ENCODE measurements at regions not wholly inside any gene's neighbourhood (a gene's known extent, or its start where the extent isn't known, plus 50 kb on each side); places are given as distances from the start of the nearest gene placed in this dataset.

DNA sequence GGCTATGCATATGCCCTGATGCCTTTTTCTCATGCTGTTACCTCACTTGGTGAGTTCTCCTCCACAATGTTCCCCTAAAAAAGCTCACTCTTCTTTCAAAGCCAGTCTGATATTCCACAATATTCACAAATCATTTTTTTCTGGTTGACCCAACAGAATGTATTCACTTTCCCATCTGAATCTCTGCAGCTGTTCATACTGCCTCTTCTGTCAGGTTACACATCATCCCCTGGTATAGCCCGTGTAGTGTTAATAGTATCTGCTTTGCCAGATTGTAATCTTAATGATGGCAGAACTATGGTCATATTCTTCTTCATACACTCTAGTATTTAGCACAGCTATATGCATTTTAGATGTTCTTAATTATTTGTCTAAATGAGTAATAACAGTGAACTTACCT lies 544.3 kb downstream of the EFNB2 start:
- no peaks in the 10 kb centered on the region for H3K9me3 ChIP-seq (ENCODE audit: control insufficient read depth, low read length)
- H3K36me3 ChIP-seq (ENCODE audit: control insufficient read depth, insufficient read depth, low read length), result no peaks in the 10 kb centered on the region
- H3K9ac ChIP-seq (ENCODE audit: low read length), result no peak overlapping the region
- H3K4me1 ChIP-seq (ENCODE audit: control insufficient read depth, insufficient read depth, low read length), result peaks cover 6% of the 10 kb centered on the region
- H3K4me3 ChIP-seq (ENCODE audit: low read length), result no peak overlapping the region
- no peaks in the 10 kb centered on the region for H3K27me3 ChIP-seq (ENCODE audit: control insufficient read depth, insufficient read depth, low read length)

- Histone ChIP-seq H3K9ac (ENCODE audit: low read length) (no peak overlapping the region), H3K4me3 (ENCODE audit: low read length) (no peak overlapping the region), H3K4me1 (ENCODE audit: control insufficient read depth, insufficient read depth, low read length) (peaks cover 6% of the 10 kb centered on the region), H3K9me3 (ENCODE audit: control insufficient read depth, low read length) (no peaks in the 10 kb centered on the region), H3K36me3 (ENCODE audit: control insufficient read depth, insufficient read depth, low read length) (no peaks in the 10 kb centered on the region), H3K27me3 (ENCODE audit: control insufficient read depth, insufficient read depth, low read length) (no peaks in the 10 kb centered on the region)
Measured at GRCh38 chr13:105990256-105990958, 545.1 kb downstream of the EFNB2 start.

DNA sequence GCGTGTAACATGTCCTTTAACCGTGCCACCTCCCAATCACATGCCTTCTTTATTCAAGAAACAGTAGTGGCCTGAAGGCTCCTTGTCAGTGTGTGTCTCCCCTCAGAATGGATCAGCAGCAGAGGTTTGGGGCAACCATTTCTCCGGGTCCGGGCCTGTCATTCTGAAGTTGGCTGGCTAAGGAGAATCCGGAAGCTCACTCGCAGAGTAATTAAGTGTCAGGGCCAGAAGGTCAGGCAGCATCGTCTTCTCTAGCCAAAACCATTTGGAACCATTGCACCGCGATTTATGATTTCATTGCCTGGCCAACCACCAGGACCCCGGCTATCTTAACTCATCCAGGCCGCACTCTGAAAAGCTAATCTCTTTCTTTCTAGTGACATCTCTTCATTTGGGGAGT lies 550.8 kb downstream of the EFNB2 start:
- Histone ChIP-seq H3K4me3 (ENCODE audit: low read length) (no peak overlapping the region), H3K36me3 (ENCODE audit: control insufficient read depth, insufficient read depth, low read length) (no peaks in the 10 kb centered on the region), H3K4me1 (ENCODE audit: control insufficient read depth, insufficient read depth, low read length) (no peaks in the 10 kb centered on the region), H3K9me3 (ENCODE audit: control insufficient read depth, low read length) (no peaks in the 10 kb centered on the region), H3K9ac (ENCODE audit: low read length) (no peak overlapping the region), H3K27me3 (ENCODE audit: control insufficient read depth, insufficient read depth, low read length) (no peaks in the 10 kb centered on the region)

- H3K9ac ChIP-seq (ENCODE audit: low read length), result no peak overlapping the region
- H3K9me3 ChIP-seq (ENCODE audit: control insufficient read depth, low read length), result no peaks in the 10 kb centered on the region
- H3K36me3 ChIP-seq (ENCODE audit: control insufficient read depth, insufficient read depth, low read length), result no peaks in the 10 kb centered on the region
- no peak overlapping the region for H3K4me3 ChIP-seq (ENCODE audit: low read length)
- no peaks in the 10 kb centered on the region for H3K4me1 ChIP-seq (ENCODE audit: control insufficient read depth, insufficient read depth, low read length)
- no peaks in the 10 kb centered on the region for H3K27me3 ChIP-seq (ENCODE audit: control insufficient read depth, insufficient read depth, low read length)
Measured at GRCh38 chr13:105984236-105984635, 551.2 kb downstream of the EFNB2 start.

DNA sequence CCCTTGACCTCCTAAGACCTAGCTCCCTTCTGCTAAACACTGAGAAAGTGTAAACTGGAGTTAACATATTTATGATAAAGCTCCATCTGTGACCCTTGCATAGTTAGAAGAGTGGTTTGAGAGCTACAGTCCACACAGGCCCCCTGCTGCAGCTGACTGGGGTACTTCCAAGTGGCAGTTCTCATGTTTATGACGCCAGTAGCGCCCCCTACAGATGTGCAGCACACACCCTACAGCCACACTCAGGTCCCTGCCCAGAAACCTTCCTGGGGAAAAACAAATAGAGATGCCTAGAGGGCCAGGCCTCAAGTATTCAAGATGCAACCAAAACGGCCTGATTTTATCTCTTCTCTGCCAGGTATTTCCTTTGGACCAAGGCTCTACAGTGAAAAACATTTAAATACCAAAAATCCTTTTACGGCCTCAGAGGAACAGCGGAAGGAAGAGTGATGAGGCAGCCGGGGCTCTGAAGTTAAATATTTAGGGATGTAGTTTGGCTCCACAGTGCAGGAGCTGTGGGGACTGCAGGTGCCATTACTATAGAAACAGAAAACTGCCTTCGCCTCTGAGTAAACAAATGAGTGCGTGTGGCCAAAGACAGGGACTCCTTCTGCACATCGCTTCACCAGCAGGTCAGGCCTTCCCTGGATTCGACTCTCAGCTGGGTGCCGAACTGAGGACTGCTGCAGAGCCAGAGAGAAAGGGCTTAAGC lies 553.1 kb downstream of the EFNB2 start:
- Histone ChIP-seq H3K9ac (ENCODE audit: low read length) (no peak overlapping the region), H3K36me3 (ENCODE audit: control insufficient read depth, insufficient read depth, low read length) (no peaks in the 10 kb centered on the region), H3K9me3 (ENCODE audit: control insufficient read depth, low read length) (no peaks in the 10 kb centered on the region), H3K4me3 (ENCODE audit: low read length) (no peak overlapping the region), H3K4me1 (ENCODE audit: control insufficient read depth, insufficient read depth, low read length) (no peaks in the 10 kb centered on the region), H3K27me3 (ENCODE audit: control insufficient read depth, insufficient read depth, low read length) (no peaks in the 10 kb centered on the region)

DNA sequence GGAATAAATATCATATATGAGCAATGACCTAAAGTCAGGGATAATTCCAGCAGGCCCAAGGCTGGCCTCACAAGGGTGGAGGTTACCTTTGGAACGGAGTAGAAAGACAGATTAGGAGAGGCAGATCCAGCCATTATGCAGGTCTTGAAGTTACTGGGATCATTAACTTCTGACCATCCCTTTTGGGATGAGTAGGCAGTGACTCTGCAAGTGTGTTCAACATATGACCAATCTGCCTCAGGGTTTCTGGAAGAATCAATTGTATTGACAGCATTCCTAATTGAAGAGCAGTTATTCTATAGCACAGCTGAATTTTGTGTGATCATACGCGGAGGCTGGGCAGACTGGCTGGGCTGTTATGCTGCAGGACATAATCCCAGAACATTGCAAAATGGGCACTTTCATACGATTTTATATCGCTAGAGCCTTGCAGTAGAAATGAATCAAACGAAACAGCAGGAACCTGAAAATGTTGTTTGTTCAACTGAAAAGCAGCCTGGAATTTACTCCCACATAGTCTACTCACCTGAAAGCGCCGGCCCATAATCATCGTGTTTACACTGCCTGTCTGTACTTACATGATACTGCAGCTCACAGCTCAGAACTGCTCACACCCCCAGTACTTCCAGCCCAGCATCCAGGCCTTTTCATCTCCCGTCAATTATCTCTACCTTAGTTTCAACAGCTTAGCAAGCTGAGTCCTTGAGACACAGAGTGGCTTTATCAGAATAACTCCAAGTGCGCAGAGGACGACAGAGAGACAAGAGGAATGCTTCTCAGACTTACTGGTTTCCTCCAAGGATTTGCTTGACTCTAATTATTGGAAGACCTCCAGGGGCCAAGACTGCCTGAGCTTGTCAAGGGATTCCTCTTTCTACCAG lies 556.1 kb downstream of the EFNB2 start:
- Histone ChIP-seq H3K27me3 (ENCODE audit: control insufficient read depth, insufficient read depth, low read length) (no peaks in the 10 kb centered on the region), H3K36me3 (ENCODE audit: control insufficient read depth, insufficient read depth, low read length) (no peaks in the 10 kb centered on the region), H3K9ac (ENCODE audit: low read length) (no peak overlapping the region), H3K4me3 (ENCODE audit: low read length) (no peak overlapping the region), H3K4me1 (ENCODE audit: control insufficient read depth, insufficient read depth, low read length) (no peaks in the 10 kb centered on the region), H3K9me3 (ENCODE audit: control insufficient read depth, low read length) (no peaks in the 10 kb centered on the region)

DNA sequence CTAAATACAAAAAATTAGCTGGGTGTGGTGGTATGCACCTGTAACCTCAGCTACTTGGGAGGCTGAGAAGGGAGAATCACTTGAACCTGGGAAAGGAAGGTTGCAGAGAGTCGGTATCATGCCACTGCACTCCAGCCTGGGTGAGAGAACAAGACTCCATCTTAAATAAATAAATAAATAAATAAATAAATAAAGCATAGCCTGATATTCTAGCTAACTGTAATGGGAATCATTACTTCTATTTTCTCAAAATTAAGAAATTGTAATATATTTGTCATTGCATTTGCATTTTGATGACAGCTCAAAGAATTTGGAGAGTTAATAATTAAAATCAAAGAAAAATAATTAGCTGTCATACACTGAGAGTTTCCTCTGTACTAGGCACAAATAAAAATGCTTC lies 561.1 kb downstream of the EFNB2 start:
- Histone ChIP-seq H3K27me3 (ENCODE audit: control insufficient read depth, insufficient read depth, low read length) (no peaks in the 10 kb centered on the region), H3K9me3 (ENCODE audit: control insufficient read depth, low read length) (no peaks in the 10 kb centered on the region), H3K36me3 (ENCODE audit: control insufficient read depth, insufficient read depth, low read length) (no peaks in the 10 kb centered on the region), H3K4me1 (ENCODE audit: control insufficient read depth, insufficient read depth, low read length) (no peaks in the 10 kb centered on the region), H3K9ac (ENCODE audit: low read length) (no peak overlapping the region), H3K4me3 (ENCODE audit: low read length) (no peak overlapping the region)

- H3K36me3 ChIP-seq (ENCODE audit: control insufficient read depth, insufficient read depth, low read length), result no peaks in the 10 kb centered on the region
- H3K27me3 ChIP-seq (ENCODE audit: control insufficient read depth, insufficient read depth, low read length), result no peaks in the 10 kb centered on the region
- peaks cover 8% of the 10 kb centered on the region for H3K4me1 ChIP-seq (ENCODE audit: control insufficient read depth, insufficient read depth, low read length)
- H3K9me3 ChIP-seq (ENCODE audit: control insufficient read depth, low read length), result no peaks in the 10 kb centered on the region
- H3K4me3 ChIP-seq (ENCODE audit: low read length), result no peak overlapping the region
- H3K9ac ChIP-seq (ENCODE audit: low read length), result no peak overlapping the region
Measured at GRCh38 chr13:105972811-105973590, 562.5 kb downstream of the EFNB2 start.

DNA sequence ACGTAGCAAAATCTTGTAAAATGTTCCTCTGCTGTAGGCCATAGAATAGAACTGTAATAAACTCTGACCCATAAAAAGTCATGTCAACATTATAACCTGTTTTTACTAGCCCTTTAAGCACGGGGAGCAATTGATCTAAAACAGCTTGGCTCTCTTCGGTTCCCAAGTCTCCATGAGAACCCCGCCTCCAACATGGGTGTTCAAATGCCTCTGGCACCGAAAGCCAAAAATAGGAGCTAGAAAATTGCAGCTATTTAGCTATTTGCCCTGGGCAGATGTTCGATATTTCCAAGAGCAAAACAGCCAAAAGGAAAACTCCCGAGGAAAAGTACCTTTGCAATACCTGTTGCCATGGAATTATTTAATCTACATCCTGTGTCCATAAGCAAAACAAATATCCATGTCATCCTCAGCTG lies 563.1 kb downstream of the EFNB2 start:
- H3K9me3 ChIP-seq (ENCODE audit: control insufficient read depth, low read length), result no peaks in the 10 kb centered on the region
- no peak overlapping the region for H3K4me3 ChIP-seq (ENCODE audit: low read length)
- no peak overlapping the region for H3K9ac ChIP-seq (ENCODE audit: low read length)
- peaks cover 8% of the 10 kb centered on the region for H3K4me1 ChIP-seq (ENCODE audit: control insufficient read depth, insufficient read depth, low read length)
- H3K27me3 ChIP-seq (ENCODE audit: control insufficient read depth, insufficient read depth, low read length), result no peaks in the 10 kb centered on the region
- H3K36me3 ChIP-seq (ENCODE audit: control insufficient read depth, insufficient read depth, low read length), result no peaks in the 10 kb centered on the region

DNA sequence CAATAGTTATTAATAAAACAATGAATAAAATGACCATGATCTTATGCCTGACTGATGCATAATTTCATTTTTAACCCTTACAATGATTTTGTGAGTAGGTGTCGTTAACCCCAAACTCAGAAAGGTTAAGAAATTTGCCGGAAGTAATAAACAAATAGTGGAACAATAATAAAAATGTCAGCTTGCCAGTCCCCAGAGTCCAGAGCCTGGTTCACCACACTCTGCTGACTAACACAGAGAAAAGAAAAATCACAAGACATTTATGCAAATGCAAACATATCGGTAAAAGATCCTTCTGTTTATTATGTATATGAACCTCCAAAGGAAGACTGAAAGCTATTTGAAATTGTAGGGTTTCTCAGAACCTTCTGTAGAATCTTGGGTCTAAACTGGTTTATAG lies 563.7 kb downstream of the EFNB2 start:
- Histone ChIP-seq H3K27me3 (ENCODE audit: control insufficient read depth, insufficient read depth, low read length) (no peaks in the 10 kb centered on the region), H3K9ac (ENCODE audit: low read length) (no peak overlapping the region), H3K9me3 (ENCODE audit: control insufficient read depth, low read length) (no peaks in the 10 kb centered on the region), H3K4me3 (ENCODE audit: low read length) (no peak overlapping the region), H3K36me3 (ENCODE audit: control insufficient read depth, insufficient read depth, low read length) (no peaks in the 10 kb centered on the region), H3K4me1 (ENCODE audit: control insufficient read depth, insufficient read depth, low read length) (peaks cover 8% of the 10 kb centered on the region)

DNA sequence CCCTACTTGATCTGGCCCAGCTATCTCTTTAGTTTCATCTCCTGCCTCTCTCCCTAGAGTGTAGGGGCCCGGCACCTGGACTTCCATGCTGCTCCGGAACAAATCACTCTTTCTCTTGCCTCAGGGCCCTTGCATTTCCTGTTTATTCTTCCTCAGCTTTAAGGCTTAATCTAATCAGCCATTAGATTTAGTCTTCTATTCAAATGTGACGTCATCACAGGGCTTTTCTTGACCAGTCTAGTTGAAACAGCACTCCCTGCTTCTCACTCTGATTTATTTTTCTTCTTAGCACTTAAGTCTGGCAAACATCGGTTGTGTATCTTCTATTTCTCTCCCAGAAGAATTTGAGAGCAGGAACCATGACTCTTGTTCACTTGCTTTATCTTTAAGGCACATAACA lies 564.1 kb downstream of the EFNB2 start:
- H3K4me1 ChIP-seq (ENCODE audit: control insufficient read depth, insufficient read depth, low read length), result peaks cover 8% of the 10 kb centered on the region
- no peak overlapping the region for H3K4me3 ChIP-seq (ENCODE audit: low read length)
- H3K9me3 ChIP-seq (ENCODE audit: control insufficient read depth, low read length), result no peaks in the 10 kb centered on the region
- no peaks in the 10 kb centered on the region for H3K36me3 ChIP-seq (ENCODE audit: control insufficient read depth, insufficient read depth, low read length)
- H3K9ac ChIP-seq (ENCODE audit: low read length), result no peak overlapping the region
- H3K27me3 ChIP-seq (ENCODE audit: control insufficient read depth, insufficient read depth, low read length), result no peaks in the 10 kb centered on the region
